ENCODE measurements at regions not wholly inside any gene's neighbourhood (a gene's known extent, or its start where the extent isn't known, plus 50 kb on each side); places are given as distances from the start of the nearest gene placed in this dataset.

- BruUV-seq (replicated peaks), result no TSS peak
- Histone ChIP-seq H3K9me3 (ENCODE audit: control insufficient read depth, insufficient read depth, low read length) (no peaks in the 10 kb centered on the region), H2AK5ac (ENCODE audit: low read depth, low read length) (no peak overlapping the region), H3K9ac (ENCODE audit: low read depth, low read length) (no peak overlapping the region), H2BK20ac (ENCODE audit: low read depth, low read length) (no peak overlapping the region), H3K9me1 (ENCODE audit: insufficient read depth, low read length) (no peaks in the 10 kb centered on the region), H3K27ac (ENCODE audit: insufficient read depth, low read length) (no peak overlapping the region), H3K79me1 (ENCODE audit: low read depth in 1 of 2, low read length in 2 of 2) (no peaks in the 10 kb centered on the region), H3K4me1 (ENCODE audit: control insufficient read depth, insufficient read depth, low read length) (no peaks in the 10 kb centered on the region), H3K56ac (ENCODE audit: extremely low read depth, insufficient read depth, low read length) (no peak overlapping the region), H3K27me3 (ENCODE audit: control insufficient read depth, insufficient read depth, low read length) (no peaks in the 10 kb centered on the region), H2BK120ac (ENCODE audit: low read depth, low read length) (no peak overlapping the region), H3K4me2 (ENCODE audit: low read depth, low read length) (no peak overlapping the region), H4K20me1 (ENCODE audit: insufficient read depth, low read length) (no peaks in the 10 kb centered on the region), H4K5ac (ENCODE audit: low read depth, low read length) (no peak overlapping the region), H2BK15ac (ENCODE audit: low read depth, low read length) (no peak overlapping the region), H2BK5ac (ENCODE audit: low read depth, low read length, poor library complexity, severe bottlenecking) (no peak overlapping the region), H3K18ac (ENCODE audit: low read depth, low read length) (no peak overlapping the region), H2AK9ac (replicated peaks; ENCODE audit: low read depth, low read length, poor library complexity) (no peak overlapping the region), H3K36me3 (ENCODE audit: control insufficient read depth, insufficient read depth, low read length) (no peaks in the 10 kb centered on the region), H3K4ac (ENCODE audit: low read depth, low read length) (no peak overlapping the region), H2AFZ (replicated peaks; ENCODE audit: low read length, poor library complexity) (no peak overlapping the region), H4K91ac (ENCODE audit: insufficient read depth, low read depth, low read length) (no peak overlapping the region), H4K8ac (ENCODE audit: low read depth in 2 of 2, low read length in 2 of 2) (no peak overlapping the region), H3K23ac (ENCODE audit: low read depth, low read length) (no peak overlapping the region), H3K14ac (replicated peaks; ENCODE audit: low read depth, low read length) (no peak overlapping the region), H3K4me3 (ENCODE audit: insufficient read depth, low read depth, low read length) (no peak overlapping the region)
- ATAC-seq (ENCODE audit: low read depth) (no peak), DNase-seq (no peak)
- in situ Hi-C loops (cut with MboI; ENCODE audit: low sequenced_read_pairs), result no loop called here
- CTCF ChIA-PET, result no interaction called here
- no CpG with 5 or more reads among the region's 7 CpGs for WGBS, 2 experiments (ENCODE audit: extremely low coverage in 2 of 2, insufficient read length in 1 of 2)
- no peak for TF ChIP-seq CTCF (conservative IDR thresholded peaks at IDR 0.05; ENCODE audit: low read depth, low read length)
- TF ChIP-seq FOS (IDR thresholded peaks at IDR 0.05; ENCODE audit: low read depth, low read length), result no peak
- TF ChIP-seq USF2 (IDR thresholded peaks at IDR 0.05; ENCODE audit: low read depth, low read length), result no peak
- no peak for TF ChIP-seq CHD1 (IDR thresholded peaks at IDR 0.05; ENCODE audit: low read depth, low read length)
- TF ChIP-seq RCOR1 (IDR thresholded peaks at IDR 0.05; ENCODE audit: insufficient replicate concordance, low read length), result no peak
- no peak for TF ChIP-seq SMC3 (IDR thresholded peaks at IDR 0.05; ENCODE audit: low read depth, low read length)
- TF ChIP-seq RAD21 (IDR thresholded peaks at IDR 0.05; ENCODE audit: low read length), result no peak
- no peak for TF ChIP-seq MXI1 (IDR thresholded peaks at IDR 0.05; ENCODE audit: borderline replicate concordance, low read depth, low read length)
- no peak for TF ChIP-seq MAFK (IDR thresholded peaks at IDR 0.05; ENCODE audit: low read depth, low read length)
- no peak for TF ChIP-seq RFX5 (IDR thresholded peaks at IDR 0.05; ENCODE audit: low read depth, low read length)
- no peak for TF ChIP-seq CEBPB (IDR thresholded peaks at IDR 0.05; ENCODE audit: low read depth, low read length)
- TF ChIP-seq MAZ (IDR thresholded peaks at IDR 0.05; ENCODE audit: borderline replicate concordance, low read depth, low read length), result no peak
- TF ChIP-seq BHLHE40 (IDR thresholded peaks at IDR 0.05; ENCODE audit: low read depth, low read length), result no peak
- TF ChIP-seq ELK1 (IDR thresholded peaks at IDR 0.05; ENCODE audit: borderline replicate concordance, low read depth, low read length), result no peak
- no peak for TF ChIP-seq NFE2L2 (IDR thresholded peaks at IDR 0.05; ENCODE audit: low read depth, low read length)
- POLR2A ChIA-PET (ENCODE audit: unreplicated experiment), result no interaction called here
- dilution Hi-C loops (cut with HindIII; ENCODE audit: low sequenced_read_pairs, unreplicated experiment), result no loop called here
- intact Hi-C loops (cut with micrococcal nuclease), result no loop called here
These were observed 614.5 kb downstream of the HDGFL1 start for GRCh38 chr6:23183846-23184245.
